GM13976 (cell line): ENCODE measurements at regions not wholly inside any gene's neighbourhood (a gene's known extent, or its start where the extent isn't known, plus 50 kb on each side); places are given as distances from the start of the nearest gene placed in this dataset.

Experiments
- DNase-seq: peaks from one replicate; pipeline ENCODE4 v3.0.0; 2012; ENCODE audit warnings: low spot score
- in situ Hi-C: fragments of 300-500 bp; cut with MboI; formaldehyde crosslinking; loops from one replicate; pipeline ENCODE4 v1.12.0; 2022; ENCODE audit warnings: low sequenced_read_pairs, mixed read lengths, inconsistent platforms; ENCODE audit not compliant: unreplicated experiment
- TF ChIP-seq, protein P1 (sequence below): IDR thresholded peaks from 2 replicates; pipeline ENCODE4 v1.5.1; 2012; ENCODE audit warnings: borderline replicate concordance, mild to moderate bottlenecking; ENCODE audit not compliant: insufficient read depth; ENCODE audit errors: extremely low read depth, missing control alignments, control extremely low read depth

DNA sequence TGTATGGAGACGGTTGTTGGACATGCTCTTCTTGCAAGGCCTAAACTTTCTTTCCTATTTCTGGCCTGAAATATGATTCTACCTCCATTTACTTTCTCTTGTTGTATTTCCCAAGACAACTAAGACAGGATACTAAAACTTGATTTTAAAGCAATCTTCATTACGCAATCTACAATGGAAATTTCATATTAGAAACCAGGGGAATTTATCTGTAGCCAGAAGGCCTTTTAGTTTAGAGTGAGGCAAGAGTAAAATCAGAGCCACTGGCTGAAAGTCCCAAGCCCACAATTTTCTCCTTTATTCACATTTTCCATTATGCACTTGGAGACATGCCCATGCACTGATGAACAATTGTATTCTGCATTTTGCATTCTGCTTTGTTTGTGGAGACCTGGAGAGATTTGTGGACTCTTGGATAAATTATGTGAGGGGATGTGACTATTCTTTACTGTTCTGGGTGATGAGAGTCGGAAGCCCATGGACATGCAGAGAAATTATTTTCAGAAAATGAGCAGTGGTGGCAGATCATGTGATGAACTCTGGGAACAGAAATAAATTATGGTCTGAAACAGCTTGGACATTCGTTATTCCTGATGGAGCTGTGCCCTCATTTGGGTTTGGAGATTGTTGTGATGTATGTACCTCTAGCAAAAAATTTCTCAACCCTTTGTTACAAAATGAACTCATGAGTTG is 336.8 kb downstream of the SEC16B start:
- TF ChIP-seq, protein P1, sequence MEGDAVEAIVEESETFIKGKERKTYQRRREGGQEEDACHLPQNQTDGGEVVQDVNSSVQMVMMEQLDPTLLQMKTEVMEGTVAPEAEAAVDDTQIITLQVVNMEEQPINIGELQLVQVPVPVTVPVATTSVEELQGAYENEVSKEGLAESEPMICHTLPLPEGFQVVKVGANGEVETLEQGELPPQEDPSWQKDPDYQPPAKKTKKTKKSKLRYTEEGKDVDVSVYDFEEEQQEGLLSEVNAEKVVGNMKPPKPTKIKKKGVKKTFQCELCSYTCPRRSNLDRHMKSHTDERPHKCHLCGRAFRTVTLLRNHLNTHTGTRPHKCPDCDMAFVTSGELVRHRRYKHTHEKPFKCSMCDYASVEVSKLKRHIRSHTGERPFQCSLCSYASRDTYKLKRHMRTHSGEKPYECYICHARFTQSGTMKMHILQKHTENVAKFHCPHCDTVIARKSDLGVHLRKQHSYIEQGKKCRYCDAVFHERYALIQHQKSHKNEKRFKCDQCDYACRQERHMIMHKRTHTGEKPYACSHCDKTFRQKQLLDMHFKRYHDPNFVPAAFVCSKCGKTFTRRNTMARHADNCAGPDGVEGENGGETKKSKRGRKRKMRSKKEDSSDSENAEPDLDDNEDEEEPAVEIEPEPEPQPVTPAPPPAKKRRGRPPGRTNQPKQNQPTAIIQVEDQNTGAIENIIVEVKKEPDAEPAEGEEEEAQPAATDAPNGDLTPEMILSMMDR, result no peak
- no peak for DNase-seq
- in situ Hi-C loops, result no loop called here

DNA sequence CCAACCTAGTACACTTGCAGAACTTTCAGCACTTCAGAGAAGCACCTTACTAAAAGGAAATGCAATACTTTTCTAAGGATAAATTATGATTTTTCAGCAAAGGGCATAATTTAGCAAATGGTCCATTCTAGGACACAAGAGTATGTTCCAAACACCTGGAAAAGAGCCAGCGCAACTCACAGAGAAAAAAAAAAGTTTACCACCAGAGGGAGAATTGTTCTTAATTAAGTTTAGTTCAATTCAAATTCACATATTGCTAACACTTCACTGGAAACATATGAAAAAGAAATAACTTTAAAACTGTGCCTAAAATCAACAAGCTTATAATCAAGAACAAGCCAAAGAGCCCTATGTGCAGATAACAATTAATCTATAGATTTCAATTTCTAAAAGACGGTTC is 338.1 kb downstream of the SEC16B start:
- TF ChIP-seq, protein P1, result no peak
- DNase-seq, result no peak
- in situ Hi-C loops, result no loop called here

DNA sequence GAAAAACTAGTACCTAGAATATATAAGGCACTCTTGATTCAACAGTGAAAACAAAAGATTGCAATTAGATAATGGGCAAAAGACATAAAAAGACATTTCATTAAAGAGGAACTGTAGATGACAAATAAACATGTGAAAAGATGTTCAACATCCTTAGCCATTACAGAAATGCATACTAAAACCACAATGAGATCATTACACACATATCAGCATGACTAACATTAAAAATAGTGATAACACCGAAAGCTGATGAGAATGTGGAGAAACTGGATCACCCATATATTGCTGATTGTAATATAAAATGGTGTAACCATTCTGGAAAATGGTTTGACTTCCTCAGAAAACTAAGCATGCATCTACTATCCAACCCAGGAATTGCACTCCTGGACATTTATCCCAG is 340.3 kb downstream of the SEC16B start:
- in situ Hi-C loops, result no loop called here
- DNase-seq, result no peak
- TF ChIP-seq, protein P1, result no peak

DNA sequence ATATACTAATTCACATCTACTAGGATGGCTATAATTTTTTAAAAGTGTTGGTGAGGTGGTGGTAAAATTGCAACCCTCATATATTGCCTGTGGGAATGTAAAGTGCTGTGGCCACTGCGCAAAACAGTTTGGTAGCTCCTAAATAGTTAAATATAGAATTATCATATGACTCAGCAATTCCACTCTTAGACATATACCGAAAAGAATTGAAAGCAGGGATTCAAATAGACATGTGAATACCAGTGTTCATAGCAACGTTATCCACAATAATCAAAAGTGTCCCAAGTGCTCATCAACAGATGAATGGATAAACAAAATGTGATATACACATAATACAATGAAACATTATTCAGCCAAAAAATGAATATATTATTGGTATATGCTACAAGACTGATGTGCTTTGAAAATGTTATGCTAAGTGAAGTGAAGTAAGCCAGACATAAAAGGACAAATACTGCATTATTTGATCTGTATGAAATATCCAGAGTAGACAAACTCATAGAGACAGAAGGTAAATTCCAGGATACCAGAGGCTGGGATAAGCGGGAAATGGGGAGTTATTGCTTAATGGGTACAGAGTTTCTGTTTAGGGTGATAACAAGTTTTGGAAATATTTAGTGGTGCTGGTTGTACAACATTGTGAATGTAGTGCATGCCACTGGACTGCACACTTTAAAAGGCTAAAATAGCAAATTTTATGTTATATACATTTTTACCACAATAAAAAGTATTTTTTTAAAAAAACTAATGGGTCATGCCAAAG is 342.5 kb downstream of the SEC16B start:
- DNase-seq, result no peak
- TF ChIP-seq, protein P1, result no peak
- in situ Hi-C loops, result no loop called here

DNA sequence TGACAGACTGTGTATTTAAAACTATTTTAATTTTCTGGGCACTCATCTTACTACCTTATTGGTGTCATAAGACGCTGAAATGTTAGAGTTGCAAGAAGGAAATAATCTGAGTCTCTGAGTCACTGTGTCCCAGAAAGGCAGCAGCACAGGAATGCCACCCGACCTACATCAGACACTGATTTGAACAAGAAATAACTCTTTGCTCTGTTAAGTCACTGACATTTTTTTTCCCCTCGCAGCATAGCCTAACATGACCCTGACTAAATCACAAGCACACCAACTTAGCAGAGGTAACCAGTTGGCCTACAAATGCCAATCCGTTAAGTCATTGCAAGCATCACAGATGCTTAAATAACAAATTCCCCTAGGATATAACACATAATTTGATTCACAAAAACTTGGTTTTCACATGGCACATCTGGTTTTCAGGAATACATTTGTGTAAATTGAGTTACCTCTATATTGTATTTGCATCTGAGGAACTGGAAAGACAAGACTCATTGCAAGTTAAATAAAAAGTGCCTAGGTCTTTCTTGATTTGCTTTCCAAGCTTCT is 349.1 kb downstream of the SEC16B start:
- in situ Hi-C loops, result no loop called here
- no peak for DNase-seq
- TF ChIP-seq, protein P1, result no peak

DNA sequence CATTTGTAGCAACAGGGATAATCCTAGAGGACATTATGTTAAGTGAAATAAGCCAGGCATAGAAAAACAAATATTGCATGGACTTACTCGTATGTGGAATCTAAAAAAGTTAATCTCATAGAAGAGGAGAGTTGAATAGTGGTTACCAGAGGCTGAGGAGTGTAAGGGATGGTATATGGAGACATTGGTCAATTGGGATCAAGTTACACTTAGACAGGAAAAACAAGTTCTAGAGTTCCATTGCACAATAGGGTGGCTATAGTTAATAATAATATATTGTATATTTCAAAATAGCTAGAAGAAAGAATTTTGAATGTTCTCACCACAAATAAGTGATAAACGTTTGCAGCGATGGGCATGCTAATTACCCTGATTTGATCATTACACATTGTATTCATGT is 354.6 kb downstream of the SEC16B start:
- in situ Hi-C loops, result no loop called here
- no peak for DNase-seq
- TF ChIP-seq, protein P1, result no peak
